LNCaP clone FGC (cell line): ENCODE measurements at regions not wholly inside any gene's neighbourhood (a gene's known extent, or its start where the extent isn't known, plus 50 kb on each side); places are given as distances from the start of the nearest gene placed in this dataset.

Experiments
- DNase-seq: peaks from one replicate; pipeline ENCODE4 v3.0.0-alpha.2; 2011; ENCODE audit warnings: low read depth
- H3K4me3 ChIP-seq: 2 replicates; pipeline ENCODE4 v1.5.1; 2011; ENCODE audit warnings: mild to moderate bottlenecking, low read depth, low read length, control low read depth
- CTCF ChIP-seq: IDR thresholded peaks from 2 replicates; pipeline ENCODE4 v1.5.1; 2012; ENCODE audit warnings: mild to moderate bottlenecking; ENCODE audit not compliant: control insufficient read depth, insufficient read depth; ENCODE audit errors: extremely low read depth

GRCh38 chr6:144535630-144536029 is 250.5 kb downstream of the UTRN start:
- no peak for TF ChIP-seq CTCF
- no peak for DNase-seq
- H3K4me3 ChIP-seq: no peak overlapping the region

DNA sequence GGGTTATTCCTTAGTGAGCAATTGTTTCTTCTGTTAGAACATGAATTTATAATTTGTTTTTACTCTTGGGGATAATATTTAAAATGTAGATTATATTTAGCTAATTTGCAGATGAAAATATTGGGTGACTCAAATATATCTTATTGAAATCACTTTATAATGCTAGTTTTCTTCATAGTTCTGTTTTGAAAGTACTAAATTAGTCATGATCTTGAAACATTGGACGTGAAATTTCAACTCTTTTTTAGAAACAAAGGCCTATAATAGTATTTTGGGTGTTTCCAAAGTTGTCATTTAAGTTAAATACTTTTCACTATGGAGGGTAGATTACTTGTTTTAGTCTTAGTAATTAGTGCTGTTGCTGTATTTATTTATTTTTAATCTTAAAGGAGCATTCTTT is 250.9 kb downstream of the UTRN start:
- DNase-seq: no peak
- no peak for TF ChIP-seq CTCF
- no peak overlapping the region for H3K4me3 ChIP-seq

GRCh38 chr6:144543006-144543871 is 258.1 kb downstream of the UTRN start:
- DNase-seq: no peak
- no peak for TF ChIP-seq CTCF
- no peak overlapping the region for H3K4me3 ChIP-seq

DNA sequence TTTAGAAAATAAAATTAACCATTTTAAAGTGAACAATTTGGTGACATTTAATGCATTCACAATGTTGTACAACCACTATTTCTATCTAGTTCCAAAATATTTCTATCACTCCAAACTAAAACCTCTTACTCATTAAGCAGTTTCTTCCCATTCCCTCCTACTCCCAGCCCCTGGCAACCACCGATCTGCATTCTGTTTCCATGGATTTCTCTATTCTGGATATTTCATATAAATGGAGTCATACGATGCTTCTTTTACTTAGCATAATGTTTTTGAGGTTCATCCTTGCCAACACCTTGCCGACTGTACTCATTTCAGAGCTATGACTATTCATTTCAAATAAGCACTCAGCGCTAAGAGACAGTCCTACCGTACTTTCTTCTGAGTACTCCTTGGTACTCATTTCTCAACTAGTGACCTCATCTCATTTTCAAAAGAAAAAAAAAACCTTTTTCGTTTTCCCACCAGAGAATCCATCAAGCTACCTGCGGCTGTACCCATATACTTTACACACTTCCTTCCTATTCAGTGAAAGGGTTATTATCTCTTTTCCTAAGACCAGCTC is 259.2 kb downstream of the UTRN start:
- no peak for TF ChIP-seq CTCF
- DNase-seq: no peak
- no peak overlapping the region for H3K4me3 ChIP-seq

GRCh38 chr6:144546807-144547206 is 261.7 kb downstream of the UTRN start:
- no peak overlapping the region for H3K4me3 ChIP-seq
- no peak for DNase-seq
- TF ChIP-seq CTCF: no peak

DNA sequence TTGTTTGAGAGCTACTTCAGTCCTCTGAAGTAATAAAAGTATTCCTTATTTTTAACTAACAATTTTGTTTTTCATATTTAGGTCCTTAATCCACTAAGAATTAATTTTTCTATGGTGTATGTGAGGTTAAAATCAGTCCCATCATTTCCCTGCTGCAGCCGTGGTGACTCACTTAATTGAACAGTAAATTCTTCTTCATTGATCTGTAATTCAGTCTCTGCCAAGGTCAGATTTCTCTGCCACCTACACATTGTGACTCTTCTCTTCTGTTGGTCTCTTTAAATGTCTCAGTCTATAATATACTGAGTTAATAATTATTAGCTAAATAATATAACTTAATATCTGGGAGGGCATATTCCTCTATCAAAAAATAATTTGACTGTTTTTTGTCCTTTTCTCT is 262.3 kb downstream of the UTRN start:
- no peak overlapping the region for H3K4me3 ChIP-seq
- DNase-seq: no peak
- no peak for TF ChIP-seq CTCF
